ENCODE measurements at regions not wholly inside any gene's neighbourhood (a gene's known extent, or its start where the extent isn't known, plus 50 kb on each side); places are given as distances from the start of the nearest gene placed in this dataset.
"Not testable (repeated sequence)": the region's sequence is repeated elsewhere in the genome, so short reads cannot be mapped to it uniquely, and the experiment has no call there.

GRCh38 chr4:79611026-79611425, 203.0 kb upstream of the GK2 start:
- Histone ChIP-seq H3K9ac (ENCODE audit: insufficient read length) (no peak overlapping the region), H3K9me3 (ENCODE audit: low read depth, low read length) (no peaks in the 10 kb centered on the region), H3K27ac (no peak overlapping the region), H3K4me3 (no peak overlapping the region), H3K36me3 (ENCODE audit: insufficient read depth, low read length) (no peaks in the 10 kb centered on the region)
- no peak for DNase-seq (ENCODE audit: low read depth, low spot score)
- TF ChIP-seq POLR2AphosphoS5 (IDR thresholded peaks at IDR 0.05; ENCODE audit: borderline replicate concordance, low read depth, low read length), result no peak
- no peak for TF ChIP-seq FOXP2 (optimal IDR thresholded peaks at IDR 0.05; ENCODE audit: control extremely low read depth, extremely low read length, insufficient read depth)
- no peak for TF ChIP-seq EZH2 (IDR thresholded peaks at IDR 0.05)

GRCh38 chr4:79609817-79610216, 201.8 kb upstream of the GK2 start:
- Histone ChIP-seq H3K9ac (ENCODE audit: insufficient read length) (no peak overlapping the region), H3K9me3 (ENCODE audit: low read depth, low read length) (no peaks in the 10 kb centered on the region), H3K4me3 (no peak overlapping the region), H3K27ac (no peak overlapping the region), H3K36me3 (ENCODE audit: insufficient read depth, low read length) (no peaks in the 10 kb centered on the region)
- no peak for DNase-seq (ENCODE audit: low read depth, low spot score)
- TF ChIP-seq FOXP2 (optimal IDR thresholded peaks at IDR 0.05; ENCODE audit: control extremely low read depth, extremely low read length, insufficient read depth) (no peak), POLR2AphosphoS5 (IDR thresholded peaks at IDR 0.05; ENCODE audit: borderline replicate concordance, low read depth, low read length) (no peak), EZH2 (IDR thresholded peaks at IDR 0.05) (no peak)

- DNase-seq (ENCODE audit: low read depth, low spot score), result no peak
These were observed 200.0 kb upstream of the GK2 start for GRCh38 chr4:79607979-79608378.

GRCh38 chr4:79604152-79604551, 196.1 kb upstream of the GK2 start:
- no peak for DNase-seq (ENCODE audit: low read depth, low spot score)
- H3K36me3 ChIP-seq (ENCODE audit: insufficient read depth, low read length), result no peaks in the 10 kb centered on the region
- no peaks in the 10 kb centered on the region for H3K9me3 ChIP-seq (ENCODE audit: low read depth, low read length)
- H3K27ac ChIP-seq, result no peak overlapping the region
- H3K9ac ChIP-seq (ENCODE audit: insufficient read length), result no peak overlapping the region
- no peak for TF ChIP-seq EZH2 (IDR thresholded peaks at IDR 0.05)
- TF ChIP-seq POLR2AphosphoS5 (IDR thresholded peaks at IDR 0.05; ENCODE audit: borderline replicate concordance, low read depth, low read length), result no peak
- TF ChIP-seq FOXP2 (optimal IDR thresholded peaks at IDR 0.05; ENCODE audit: control extremely low read depth, extremely low read length, insufficient read depth), result no peak
- no peak overlapping the region for H3K4me3 ChIP-seq

More at GRCh38 chr4:79607979-79608378, 200.0 kb upstream of the GK2 start:
- TF ChIP-seq EZH2 (IDR thresholded peaks at IDR 0.05) (no peak), POLR2AphosphoS5 (IDR thresholded peaks at IDR 0.05; ENCODE audit: borderline replicate concordance, low read depth, low read length) (no peak), FOXP2 (optimal IDR thresholded peaks at IDR 0.05; ENCODE audit: control extremely low read depth, extremely low read length, insufficient read depth) (no peak)
- no peak overlapping the region for H3K9ac ChIP-seq (ENCODE audit: insufficient read length)
- H3K4me3 ChIP-seq, result no peak overlapping the region
- H3K27ac ChIP-seq, result no peak overlapping the region
- no peaks in the 10 kb centered on the region for H3K36me3 ChIP-seq (ENCODE audit: insufficient read depth, low read length)
- H3K9me3 ChIP-seq (ENCODE audit: low read depth, low read length), result no peaks in the 10 kb centered on the region

GRCh38 chr4:79603681-79604080, 195.7 kb upstream of the GK2 start:
- Histone ChIP-seq H3K9me3 (ENCODE audit: low read depth, low read length) (no peaks in the 10 kb centered on the region), H3K4me3 (no peak overlapping the region), H3K9ac (ENCODE audit: insufficient read length) (no peak overlapping the region), H3K36me3 (ENCODE audit: insufficient read depth, low read length) (no peaks in the 10 kb centered on the region), H3K27ac (no peak overlapping the region)
- no peak for DNase-seq (ENCODE audit: low read depth, low spot score)
- no peak for TF ChIP-seq FOXP2 (optimal IDR thresholded peaks at IDR 0.05; ENCODE audit: control extremely low read depth, extremely low read length, insufficient read depth)
- no peak for TF ChIP-seq POLR2AphosphoS5 (IDR thresholded peaks at IDR 0.05; ENCODE audit: borderline replicate concordance, low read depth, low read length)
- no peak for TF ChIP-seq EZH2 (IDR thresholded peaks at IDR 0.05)

- no peak overlapping the region for H3K27ac ChIP-seq
- TF ChIP-seq FOXP2 (optimal IDR thresholded peaks at IDR 0.05; ENCODE audit: control extremely low read depth, extremely low read length, insufficient read depth) (no peak), EZH2 (IDR thresholded peaks at IDR 0.05) (no peak), POLR2AphosphoS5 (IDR thresholded peaks at IDR 0.05; ENCODE audit: borderline replicate concordance, low read depth, low read length) (no peak)
- no peak overlapping the region for H3K4me3 ChIP-seq
- H3K9ac ChIP-seq (ENCODE audit: insufficient read length), result no peak overlapping the region
- no peaks in the 10 kb centered on the region for H3K9me3 ChIP-seq (ENCODE audit: low read depth, low read length)
- DNase-seq (ENCODE audit: low read depth, low spot score), result no peak
- H3K36me3 ChIP-seq (ENCODE audit: insufficient read depth, low read length), result no peaks in the 10 kb centered on the region
These were observed 191.7 kb upstream of the GK2 start for GRCh38 chr4:79599691-79600090.

- Histone ChIP-seq H3K4me3 (no peak overlapping the region), H3K9ac (ENCODE audit: insufficient read length) (no peak overlapping the region), H3K9me3 (ENCODE audit: low read depth, low read length) (no peaks in the 10 kb centered on the region), H3K27ac (no peak overlapping the region), H3K36me3 (ENCODE audit: insufficient read depth, low read length) (no peaks in the 10 kb centered on the region)
- no peak for TF ChIP-seq FOXP2 (optimal IDR thresholded peaks at IDR 0.05; ENCODE audit: control extremely low read depth, extremely low read length, insufficient read depth)
- TF ChIP-seq EZH2 (IDR thresholded peaks at IDR 0.05), result no peak
- TF ChIP-seq POLR2AphosphoS5 (IDR thresholded peaks at IDR 0.05; ENCODE audit: borderline replicate concordance, low read depth, low read length), result no peak
- DNase-seq (ENCODE audit: low read depth, low spot score), result no peak
These were observed 190.8 kb upstream of the GK2 start for GRCh38 chr4:79598801-79599200.

GRCh38 chr4:79598214-79598613, 190.2 kb upstream of the GK2 start:
- Histone ChIP-seq H3K4me3 (no peak overlapping the region), H3K27ac (no peak overlapping the region), H3K9ac (ENCODE audit: insufficient read length) (no peak overlapping the region), H3K9me3 (ENCODE audit: low read depth, low read length) (no peaks in the 10 kb centered on the region), H3K36me3 (ENCODE audit: insufficient read depth, low read length) (no peaks in the 10 kb centered on the region)
- no peak for DNase-seq (ENCODE audit: low read depth, low spot score)
- TF ChIP-seq EZH2 (IDR thresholded peaks at IDR 0.05), result no peak
- TF ChIP-seq FOXP2 (optimal IDR thresholded peaks at IDR 0.05; ENCODE audit: control extremely low read depth, extremely low read length, insufficient read depth), result no peak
- TF ChIP-seq POLR2AphosphoS5 (IDR thresholded peaks at IDR 0.05; ENCODE audit: borderline replicate concordance, low read depth, low read length), result no peak

- no peaks in the 10 kb centered on the region for H3K36me3 ChIP-seq (ENCODE audit: insufficient read depth, low read length)
- H3K4me3 ChIP-seq, result no peak overlapping the region
- no peak overlapping the region for H3K27ac ChIP-seq
- TF ChIP-seq POLR2AphosphoS5 (IDR thresholded peaks at IDR 0.05; ENCODE audit: borderline replicate concordance, low read depth, low read length) (no peak), FOXP2 (optimal IDR thresholded peaks at IDR 0.05; ENCODE audit: control extremely low read depth, extremely low read length, insufficient read depth) (no peak), EZH2 (IDR thresholded peaks at IDR 0.05) (no peak)
- no peaks in the 10 kb centered on the region for H3K9me3 ChIP-seq (ENCODE audit: low read depth, low read length)
- DNase-seq (ENCODE audit: low read depth, low spot score), result no peak
- no peak overlapping the region for H3K9ac ChIP-seq (ENCODE audit: insufficient read length)
These were observed 189.2 kb upstream of the GK2 start for GRCh38 chr4:79597266-79597665.

- not testable (repeated sequence) for H3K4me3 ChIP-seq; H3K9ac ChIP-seq (ENCODE audit: insufficient read length); DNase-seq (ENCODE audit: low read depth, low spot score); H3K36me3 ChIP-seq (ENCODE audit: insufficient read depth, low read length); H3K27ac ChIP-seq; H3K9me3 ChIP-seq (ENCODE audit: low read depth, low read length)
These were observed 184.2 kb upstream of the GK2 start for GRCh38 chr4:79592218-79592617.

All from SK-N-MC (cell line).